SK-N-SH (cell line): ENCODE measurements at regions not wholly inside any gene's neighbourhood (a gene's known extent, or its start where the extent isn't known, plus 50 kb on each side); places are given as distances from the start of the nearest gene placed in this dataset.

Experiments used
- CTCF ChIP-seq: fragments of 200-600 bp; sonication (generic); IDR thresholded peaks from 2 replicates; pipeline ENCODE4 v1.6.1; 2017; ENCODE audit warnings: antibody characterized with exemption, mild to moderate bottlenecking, moderate library complexity
- ELF1 ChIP-seq: IDR thresholded peaks from 2 replicates; pipeline ENCODE4 v1.4.0; 2012
- EZH2phosphoT487 ChIP-seq: fragments of 200-600 bp; sonication (generic); IDR thresholded peaks from 2 replicates; pipeline ENCODE4 v1.6.1; 2017; ENCODE audit warnings: low read depth, mixed run types, mild to moderate bottlenecking, antibody characterized with exemption, moderate library complexity, borderline replicate concordance
- RAD21 ChIP-seq: IDR thresholded peaks from 2 replicates; pipeline ENCODE4 v1.6.1; 2012; ENCODE audit warnings: mild to moderate bottlenecking, low read length
- REST ChIP-seq: IDR thresholded peaks from 2 replicates; pipeline ENCODE4 v1.6.1; 2012; ENCODE audit warnings: mild to moderate bottlenecking, low read depth, low read length, moderate library complexity
- TAF1 ChIP-seq: IDR thresholded peaks from 2 replicates; pipeline ENCODE4 v1.6.1; 2012; ENCODE audit warnings: low read depth, mild to moderate bottlenecking, low read length, moderate library complexity, borderline replicate concordance
- YY1 ChIP-seq: IDR thresholded peaks from 2 replicates; pipeline ENCODE4 v1.4.0; 2012; ENCODE audit warnings: low read depth, mild to moderate bottlenecking

DNA sequence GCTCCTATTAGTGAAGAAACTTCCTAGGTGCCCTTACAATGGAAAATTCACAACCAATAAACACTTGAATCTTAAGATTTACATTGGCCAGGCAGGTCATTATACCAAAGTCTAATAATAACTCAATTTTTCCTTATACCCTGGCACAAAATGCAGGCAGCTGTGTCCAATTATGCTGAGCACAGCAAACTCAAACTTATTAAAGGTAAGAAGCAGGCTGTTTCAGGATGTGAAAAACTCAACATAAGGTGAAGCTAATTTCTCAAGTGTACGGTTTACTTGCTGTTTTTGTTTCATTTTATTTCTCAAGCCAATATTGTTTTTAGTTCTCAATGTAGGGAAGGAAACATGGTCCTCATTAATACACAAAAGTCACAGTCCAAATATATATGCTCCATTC is 405.1 kb downstream of the KCTD16 start:
- no peak for TF ChIP-seq EZH2phosphoT487
- no peak for TF ChIP-seq CTCF
- TF ChIP-seq YY1: no peak
- TF ChIP-seq REST: no peak
- TF ChIP-seq ELF1: no peak
- TF ChIP-seq TAF1: no peak
- no peak for TF ChIP-seq RAD21
